SKM-1 (cell line): ENCODE measurements at regions not wholly inside any gene's neighbourhood (a gene's known extent, or its start where the extent isn't known, plus 50 kb on each side); places are given as distances from the start of the nearest gene placed in this dataset.

Experiments
- DNase-seq: peaks from one replicate; lab custom pipeline; 2025; ENCODE audit not compliant: unreplicated experiment; lab: John Stamatoyannopoulos, UW

DNA sequence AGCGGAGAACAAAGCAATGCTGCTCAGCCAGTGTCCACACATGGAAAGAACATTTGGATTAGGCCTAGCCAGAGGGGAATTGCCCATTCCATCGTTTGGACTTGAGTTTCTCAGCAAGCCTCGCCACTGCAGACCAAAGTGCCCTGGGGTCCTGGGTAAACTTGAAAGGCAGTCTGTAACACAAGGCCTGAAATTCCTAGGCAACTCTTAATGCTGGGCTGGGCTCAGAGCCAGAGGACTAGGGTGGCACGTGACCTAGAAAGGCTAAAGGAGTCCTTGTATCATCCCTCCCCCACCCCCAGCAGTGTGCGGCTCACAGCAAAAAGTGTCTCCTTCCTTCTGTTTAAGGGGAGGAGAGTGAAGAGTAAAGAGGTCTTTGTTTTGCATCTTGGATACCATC, 210.4 kb upstream of the ARX start:
- DNase-seq: no peak

DNA sequence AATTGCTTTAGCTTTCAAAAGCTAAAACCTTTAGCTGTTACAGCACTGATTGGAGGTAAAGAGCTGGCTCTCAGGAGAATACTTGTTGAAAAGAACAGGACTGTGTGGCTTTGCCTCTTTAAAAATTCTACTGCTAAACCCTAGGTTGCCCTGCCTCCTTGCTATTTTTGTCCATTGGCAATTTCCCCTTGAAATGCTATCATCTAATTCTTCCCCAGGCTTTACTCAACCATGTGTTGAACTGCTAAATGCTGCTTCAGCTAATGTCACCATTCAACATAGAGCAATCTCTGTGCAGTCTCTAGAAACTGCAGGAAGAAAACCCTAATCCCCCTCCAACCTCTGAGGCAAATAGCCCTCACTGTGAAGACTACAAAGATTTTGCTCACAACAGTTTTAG, 203.7 kb upstream of the ARX start:
- no peak for DNase-seq

DNA sequence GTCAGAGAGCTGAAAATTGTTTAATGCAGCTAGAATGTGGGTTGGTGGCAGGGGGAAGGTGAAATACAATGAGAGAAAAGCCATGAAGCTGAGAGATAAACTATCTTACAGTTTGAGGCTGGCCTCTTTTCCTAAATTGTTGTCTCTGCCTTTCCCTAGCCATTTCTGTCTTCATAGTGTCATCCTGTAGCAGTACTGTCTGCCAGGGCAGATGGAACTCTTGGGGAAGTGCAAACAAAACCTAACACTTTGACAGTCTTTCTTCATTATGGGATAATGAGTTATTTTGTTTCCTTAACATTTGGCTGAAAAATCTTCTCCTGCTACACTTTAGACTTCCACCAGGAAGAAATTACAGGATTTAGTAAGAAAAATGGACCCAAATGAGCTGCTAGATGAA, 197.8 kb upstream of the ARX start:
- no peak for DNase-seq

DNA sequence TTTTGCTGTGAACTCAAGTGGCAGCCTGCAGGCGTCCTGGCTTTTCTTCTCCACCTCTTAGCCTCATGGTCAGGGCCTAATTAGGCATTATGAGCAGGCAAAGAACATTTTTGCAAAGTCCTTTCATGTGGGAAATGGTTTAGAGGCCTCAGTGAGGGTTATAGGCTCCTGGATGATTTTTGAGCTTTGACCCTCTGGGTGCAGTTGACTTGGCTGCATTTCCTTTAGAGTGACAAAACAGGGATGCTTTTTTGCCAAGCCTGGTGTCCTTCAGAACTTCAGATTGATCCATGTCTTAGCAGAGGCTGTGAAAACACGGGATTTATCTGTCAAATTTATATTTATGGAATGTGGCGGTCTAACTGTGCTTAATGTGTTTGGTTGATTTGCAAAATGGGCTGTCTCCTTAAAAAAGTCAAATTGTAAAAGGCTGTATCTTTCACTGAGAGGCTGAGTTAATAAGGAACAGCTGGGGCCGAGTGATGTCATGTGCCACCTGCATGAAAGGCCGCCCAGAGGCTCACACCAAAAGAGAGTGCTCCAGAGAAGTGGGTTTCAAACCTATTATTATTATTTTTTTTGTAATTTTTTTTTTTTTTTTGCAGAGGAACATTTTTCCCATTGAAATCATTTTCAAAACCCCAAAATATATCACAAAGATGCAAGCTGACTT, 192.2 kb upstream of the ARX start:
- DNase-seq: no peak

DNA sequence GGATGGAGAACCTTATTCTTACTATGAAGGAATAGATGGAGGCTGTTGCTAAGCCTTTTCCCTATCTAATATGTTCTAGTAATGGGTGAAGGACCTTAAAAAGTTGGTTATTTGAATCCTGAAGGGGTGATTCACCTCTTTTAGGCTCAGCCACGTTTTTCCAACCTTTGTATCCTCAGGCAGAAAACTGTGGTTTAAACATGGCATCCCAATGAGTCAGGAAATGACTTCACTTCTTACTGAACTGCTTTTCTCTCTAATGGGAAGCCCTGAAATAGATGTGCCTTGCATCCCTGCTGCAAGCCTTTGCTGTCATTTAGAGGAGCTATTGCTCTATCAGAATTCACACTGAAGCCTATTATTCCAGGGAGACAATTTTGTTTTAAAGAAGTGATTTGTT, 191.0 kb upstream of the ARX start:
- DNase-seq: no peak

DNA sequence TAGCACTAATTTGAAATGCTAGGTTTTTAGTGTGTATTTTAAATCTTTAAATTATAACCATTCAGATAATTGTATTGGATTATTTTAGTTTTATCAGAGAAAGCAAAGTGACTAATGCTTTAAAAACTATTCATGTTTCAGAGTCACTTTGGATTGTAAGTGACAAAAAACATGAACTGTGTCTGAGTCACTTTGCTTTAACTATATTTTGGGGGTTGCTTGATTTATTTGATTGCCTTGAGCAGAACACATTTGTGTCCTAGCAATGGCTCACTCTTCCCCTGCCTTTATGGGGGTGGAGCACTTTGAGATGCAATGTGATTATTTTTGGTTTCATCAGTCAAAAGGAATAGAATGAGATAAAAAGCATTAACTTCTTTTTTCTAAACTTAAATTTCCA, 188.4 kb upstream of the ARX start:
- no peak for DNase-seq

DNA sequence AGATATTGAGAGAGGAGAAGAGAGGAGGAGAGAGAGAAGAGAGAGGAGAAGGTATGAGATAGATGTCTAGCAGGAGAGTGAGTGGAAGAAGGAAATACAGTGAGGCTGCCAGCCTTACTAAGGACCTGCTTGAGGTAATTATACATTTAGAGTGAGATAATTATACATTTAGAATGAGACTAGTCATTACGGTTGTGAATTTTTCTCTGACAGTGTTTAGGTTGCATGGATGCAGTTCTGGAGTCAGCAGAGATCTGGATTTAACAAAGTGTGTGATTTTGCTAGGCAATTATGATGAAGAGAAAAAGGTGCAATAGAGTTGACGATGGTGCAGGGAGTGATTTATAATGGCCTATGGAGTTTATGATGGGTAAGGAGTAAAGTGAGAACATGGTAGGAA, 187.1 kb upstream of the ARX start:
- no peak for DNase-seq

DNA sequence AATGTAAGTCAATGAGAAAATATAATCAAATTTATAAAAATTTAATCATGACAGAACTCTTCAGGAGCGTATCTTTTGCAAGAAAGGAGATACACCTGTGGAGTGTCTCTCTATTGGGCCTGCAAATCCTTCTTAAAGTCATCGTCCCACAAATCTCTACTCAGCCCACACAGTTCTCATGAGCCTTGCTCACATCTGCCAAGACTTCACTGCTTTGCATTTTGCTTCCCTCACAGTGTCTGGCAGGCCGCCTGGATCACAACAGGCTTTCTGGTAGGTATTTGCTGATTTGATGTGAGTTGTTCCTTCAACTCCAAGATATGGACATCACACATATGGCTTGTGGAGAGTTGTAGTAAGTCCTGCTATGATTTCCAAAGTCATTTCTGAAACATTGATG, 183.1 kb upstream of the ARX start:
- DNase-seq: no peak

DNA sequence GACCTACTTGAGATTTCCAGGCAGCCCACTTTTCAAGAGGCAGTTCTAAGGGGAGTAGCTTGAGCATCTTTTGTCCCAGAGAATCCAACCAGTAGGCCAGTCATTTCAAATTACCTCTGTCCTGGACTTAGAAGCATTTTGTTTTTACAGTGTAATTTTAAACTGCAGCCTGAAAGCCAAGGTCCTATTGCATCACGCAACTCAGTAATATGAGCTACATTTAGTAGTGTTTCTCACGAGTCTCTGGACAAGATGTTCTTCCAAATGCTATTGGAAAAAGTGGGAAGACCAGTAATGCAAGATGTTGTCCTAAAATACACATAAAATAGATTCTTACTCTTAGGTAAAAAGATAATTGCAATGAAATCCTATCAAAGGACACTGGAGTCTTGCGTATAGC, 182.5 kb upstream of the ARX start:
- DNase-seq: no peak

DNA sequence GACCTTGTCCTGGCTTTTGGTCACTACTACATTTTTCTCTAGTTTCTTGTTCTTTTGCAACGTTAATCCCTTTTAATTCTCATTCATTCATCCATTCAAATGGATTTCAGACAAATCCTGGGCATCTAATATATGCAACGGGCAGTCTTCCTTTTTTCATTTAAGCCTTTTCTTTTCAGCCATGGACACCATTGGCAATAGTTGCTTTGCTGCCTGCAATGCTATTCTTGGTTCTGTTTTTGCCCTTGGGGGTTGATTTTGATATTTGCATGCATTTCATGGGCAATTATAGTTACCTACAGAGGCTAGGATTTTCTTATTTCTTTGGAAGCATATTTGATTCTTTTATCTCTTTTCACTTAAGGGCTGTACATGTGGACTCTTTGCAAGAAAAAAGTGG, 180.5 kb upstream of the ARX start:
- no peak for DNase-seq

DNA sequence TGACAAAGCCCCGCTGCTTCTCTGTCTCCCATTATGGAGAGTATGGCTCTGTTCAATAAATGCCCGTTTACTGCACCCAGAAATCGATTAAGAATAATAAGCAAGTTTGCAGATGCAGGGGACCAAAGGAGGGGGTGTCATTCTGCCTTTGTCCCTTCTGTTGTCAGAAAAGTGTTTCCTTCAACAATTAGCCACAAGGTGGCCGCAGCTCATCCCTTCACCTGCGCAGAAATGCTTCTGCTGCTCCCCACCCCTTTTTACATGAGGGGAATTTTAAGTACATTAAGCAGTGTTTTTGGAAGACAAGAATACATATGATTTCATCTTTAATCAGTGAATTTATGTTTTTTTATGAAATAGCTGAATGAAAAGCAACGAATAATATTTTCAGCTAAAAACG, 175.6 kb upstream of the ARX start:
- DNase-seq: no peak

DNA sequence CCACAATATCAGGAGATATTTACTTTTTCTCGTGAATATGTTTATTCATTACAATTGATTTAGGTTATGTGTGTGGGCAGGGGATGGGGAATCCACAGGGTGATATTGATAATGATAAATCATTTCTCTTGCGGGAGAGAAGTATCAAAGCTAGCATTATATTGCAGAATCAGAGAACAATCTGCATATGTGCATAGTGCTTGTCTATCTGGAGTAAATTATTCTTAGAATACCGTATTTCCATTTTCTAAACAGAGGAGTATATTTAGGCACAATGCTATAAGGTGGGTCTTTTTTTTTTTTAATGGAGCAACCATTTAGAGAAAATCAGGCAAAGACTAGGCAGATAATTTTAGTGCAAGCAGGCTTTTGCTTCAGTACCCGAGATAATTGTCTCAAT, 166.0 kb upstream of the ARX start:
- DNase-seq: no peak

DNA sequence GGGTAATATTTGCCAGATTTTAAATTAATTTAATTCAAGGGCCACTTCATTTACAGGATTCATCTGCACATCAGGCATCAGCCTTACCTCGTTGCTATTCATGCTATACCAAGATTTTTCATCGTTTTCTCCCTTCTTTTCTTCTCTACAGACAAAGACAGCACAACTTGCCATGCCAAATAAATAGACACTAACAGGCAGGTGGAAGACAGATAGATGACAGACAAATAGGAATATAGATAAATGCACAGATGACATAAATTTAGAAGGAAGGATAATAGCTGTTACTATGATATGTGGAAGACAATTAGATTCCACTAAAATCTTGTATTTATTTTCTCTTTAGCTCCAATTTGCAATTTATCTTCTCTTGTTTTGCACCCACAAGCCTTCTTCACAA, 164.5 kb upstream of the ARX start:
- DNase-seq: no peak

DNA sequence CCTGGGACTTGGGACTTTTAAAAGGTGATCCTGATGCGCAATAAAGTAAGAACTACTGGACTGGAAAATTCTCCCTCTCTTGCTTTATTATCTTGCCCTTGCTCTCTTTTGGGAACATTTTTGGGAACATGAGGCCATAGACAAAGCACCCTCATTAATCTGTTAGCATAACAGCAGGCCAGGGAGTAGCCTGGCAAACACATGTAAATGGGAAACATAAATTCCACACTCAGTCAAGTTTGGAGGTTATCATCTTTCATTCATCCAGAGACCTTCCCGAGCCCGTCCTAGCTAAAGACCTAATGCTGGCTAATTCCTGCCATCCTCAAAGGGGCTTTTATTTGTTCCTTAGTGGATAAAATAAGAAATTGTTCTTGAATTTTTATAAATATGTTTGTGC, 162.8 kb upstream of the ARX start:
- no peak for DNase-seq

DNA sequence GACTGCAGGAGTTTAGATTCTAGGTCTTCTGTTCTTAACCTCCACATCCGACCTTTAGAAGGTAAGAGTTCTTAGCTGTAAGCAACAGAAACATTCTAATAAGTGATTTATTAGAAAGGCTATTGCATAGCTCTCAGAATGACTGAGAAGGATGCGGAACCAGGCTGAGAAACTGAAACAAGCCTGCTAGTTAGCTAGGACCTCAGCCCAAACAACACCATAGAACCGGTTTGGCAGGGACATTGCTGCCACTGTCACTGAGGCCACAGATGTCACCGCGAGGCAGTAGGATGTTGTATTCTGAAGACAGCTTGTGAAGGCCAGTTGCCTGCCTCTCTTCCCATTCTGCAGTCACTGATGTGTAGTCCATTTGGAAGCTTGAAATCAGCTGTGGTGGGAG, 160.0 kb upstream of the ARX start:
- DNase-seq: no peak

DNA sequence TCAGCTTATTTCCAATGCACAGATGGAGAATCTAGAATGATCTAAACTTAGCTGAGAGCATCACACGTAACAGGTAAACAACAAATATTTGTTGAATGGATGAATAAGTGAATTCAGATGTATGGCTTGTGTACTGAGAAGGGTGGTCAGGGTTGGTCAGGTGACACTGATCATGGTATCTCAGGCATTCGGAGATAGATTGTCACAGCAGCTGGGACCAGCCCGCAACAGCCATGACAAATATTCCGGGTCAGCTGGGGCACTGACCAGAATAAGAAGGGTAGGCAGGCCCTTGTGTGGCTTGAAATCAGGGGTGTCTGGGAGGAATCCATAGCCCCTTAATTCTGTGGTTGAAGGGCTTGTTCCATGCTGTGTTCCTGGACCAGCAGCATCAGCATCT, 159.4 kb upstream of the ARX start:
- no peak for DNase-seq

DNA sequence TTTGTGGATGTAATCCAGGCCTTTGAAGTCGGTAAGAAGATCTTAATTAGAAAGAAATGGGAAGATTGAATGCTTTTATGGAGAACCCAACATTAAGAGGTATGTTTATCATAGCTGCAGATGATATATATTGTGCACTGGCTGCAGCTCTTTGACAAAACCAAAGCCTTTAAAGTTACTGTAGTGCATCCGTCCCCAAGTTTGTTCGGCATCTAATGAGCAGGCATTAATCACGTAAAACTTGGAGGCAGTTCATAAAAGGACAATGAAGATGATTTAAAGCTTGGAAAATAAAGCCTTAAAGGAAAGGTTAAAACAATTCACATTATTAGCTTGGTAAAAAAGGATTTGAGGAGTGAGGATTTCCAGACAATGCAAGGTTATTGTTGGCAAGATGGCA, 150.8 kb upstream of the ARX start:
- no peak for DNase-seq

DNA sequence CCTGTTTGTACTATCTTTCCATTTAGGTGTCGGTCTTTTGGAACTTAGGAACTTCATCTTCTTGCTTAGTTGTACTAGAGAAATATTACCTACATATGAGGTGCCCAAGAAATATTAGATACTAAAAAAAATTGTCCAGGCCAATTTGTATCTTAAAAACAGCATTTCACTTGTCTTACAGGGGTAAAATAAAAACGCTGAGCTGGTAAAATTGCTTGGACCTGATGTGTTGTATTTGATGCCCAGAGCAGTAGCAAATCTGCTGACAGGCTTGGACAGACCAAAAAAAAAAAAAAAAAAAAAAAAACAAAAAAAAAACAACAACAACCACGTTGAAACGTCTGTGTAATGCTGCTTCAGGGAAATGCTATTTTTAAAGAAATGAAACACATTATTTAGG, 150.4 kb upstream of the ARX start:
- DNase-seq: no peak

DNA sequence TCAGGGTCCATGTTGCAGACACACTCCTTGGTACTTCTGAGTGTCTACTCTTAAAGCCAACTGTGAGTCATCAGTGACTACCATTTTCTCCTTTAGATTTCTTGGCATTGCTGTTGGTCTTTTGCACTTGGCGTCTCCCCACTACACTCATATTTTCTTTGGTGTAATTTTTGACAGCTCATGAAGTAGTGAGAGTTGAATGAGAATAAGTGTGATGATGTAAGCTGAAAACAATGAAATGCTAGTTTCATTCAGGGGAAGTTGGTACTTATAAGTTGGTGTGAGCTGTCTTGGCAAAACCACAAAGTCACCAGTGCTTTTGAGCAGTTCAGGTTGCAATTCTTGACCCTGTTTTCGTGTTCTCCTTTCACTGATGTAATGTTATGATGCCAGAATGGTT, 142.9 kb upstream of the ARX start:
- no peak for DNase-seq

DNA sequence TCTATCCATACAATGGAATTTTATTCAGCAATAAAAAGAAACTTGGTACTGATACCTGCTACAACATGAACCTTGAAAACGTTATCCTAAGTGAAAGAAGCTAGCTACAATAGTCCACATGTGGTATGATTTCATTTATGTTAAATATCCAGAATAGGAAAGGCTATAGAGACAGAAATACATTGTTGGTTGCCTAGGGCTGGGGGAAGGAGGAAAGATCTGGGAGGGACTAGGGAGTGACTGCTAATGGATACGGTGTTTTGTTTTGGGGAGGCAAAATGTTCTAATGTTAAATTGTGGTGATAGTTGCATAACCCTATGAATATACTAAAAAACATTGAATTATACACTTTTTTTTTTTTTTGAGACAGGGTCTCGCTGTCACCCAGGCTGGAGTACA, 141.1 kb upstream of the ARX start:
- DNase-seq: no peak

DNA sequence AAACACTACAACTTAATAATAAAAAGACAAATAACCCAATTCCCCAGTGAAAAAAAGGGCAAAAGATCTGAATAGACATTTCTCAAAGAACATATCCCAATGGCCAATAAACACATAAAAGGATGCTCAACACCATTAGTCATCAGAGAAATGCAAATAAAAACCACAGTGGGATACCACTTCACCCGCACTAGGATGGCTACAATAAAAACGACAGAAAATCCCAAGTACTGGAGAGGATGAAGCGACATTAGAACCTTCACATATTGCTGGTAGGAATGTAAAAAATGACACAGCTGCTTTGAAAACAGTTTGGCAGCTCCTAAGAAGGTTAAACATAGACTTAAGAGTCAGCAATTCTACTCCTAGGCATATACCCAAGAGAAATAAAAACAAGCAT, 140.6 kb upstream of the ARX start:
- DNase-seq: no peak

DNA sequence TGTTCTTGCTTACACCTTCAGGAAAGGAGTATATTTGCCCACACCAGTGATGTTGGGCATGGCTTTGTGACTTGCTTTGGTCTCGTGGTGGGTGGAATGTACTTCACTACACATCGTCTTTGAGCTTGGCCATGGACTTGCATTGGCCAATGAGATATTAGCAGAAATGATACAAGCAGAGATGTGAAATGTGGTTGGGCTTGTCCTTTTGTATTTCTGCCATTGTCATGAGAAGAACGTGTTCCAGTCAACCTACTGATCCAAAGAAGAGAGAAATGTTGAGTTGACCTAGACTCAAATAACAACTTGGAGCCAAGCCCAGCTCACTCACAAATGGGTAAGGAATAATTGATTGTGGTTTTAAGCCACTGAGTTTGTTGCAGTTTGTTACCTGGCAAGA, 138.4 kb upstream of the ARX start:
- DNase-seq: no peak

DNA sequence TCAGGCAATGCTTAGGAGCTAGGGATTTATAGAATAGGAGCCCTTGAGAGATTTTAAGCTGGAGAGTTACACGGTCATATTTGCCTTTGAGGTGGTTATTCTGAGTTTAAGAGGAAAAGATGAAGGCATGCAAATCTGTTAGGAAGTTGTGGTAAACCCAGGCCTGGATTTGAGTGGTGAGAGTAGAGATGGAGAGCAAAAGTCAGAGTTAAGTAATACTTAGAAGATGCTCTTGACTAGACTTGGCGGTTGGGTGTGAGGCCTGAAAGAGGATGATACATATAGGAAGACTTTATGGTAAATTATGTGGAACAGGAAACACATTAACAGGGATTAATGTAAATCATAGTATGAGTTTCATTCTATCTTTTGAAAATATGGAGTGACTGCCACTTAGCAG, 136.0 kb upstream of the ARX start:
- no peak for DNase-seq
